NCI-H1092 treated with DMSO at 0.1 percent for 48 hours (cell line): ENCODE measurements at regions not wholly inside any gene's neighbourhood (a gene's known extent, or its start where the extent isn't known, plus 50 kb on each side); places are given as distances from the start of the nearest gene placed in this dataset.

Experiments used
- DNase-seq: peaks from one replicate; lab custom pipeline; 2025; lab: John Stamatoyannopoulos, UW

DNA sequence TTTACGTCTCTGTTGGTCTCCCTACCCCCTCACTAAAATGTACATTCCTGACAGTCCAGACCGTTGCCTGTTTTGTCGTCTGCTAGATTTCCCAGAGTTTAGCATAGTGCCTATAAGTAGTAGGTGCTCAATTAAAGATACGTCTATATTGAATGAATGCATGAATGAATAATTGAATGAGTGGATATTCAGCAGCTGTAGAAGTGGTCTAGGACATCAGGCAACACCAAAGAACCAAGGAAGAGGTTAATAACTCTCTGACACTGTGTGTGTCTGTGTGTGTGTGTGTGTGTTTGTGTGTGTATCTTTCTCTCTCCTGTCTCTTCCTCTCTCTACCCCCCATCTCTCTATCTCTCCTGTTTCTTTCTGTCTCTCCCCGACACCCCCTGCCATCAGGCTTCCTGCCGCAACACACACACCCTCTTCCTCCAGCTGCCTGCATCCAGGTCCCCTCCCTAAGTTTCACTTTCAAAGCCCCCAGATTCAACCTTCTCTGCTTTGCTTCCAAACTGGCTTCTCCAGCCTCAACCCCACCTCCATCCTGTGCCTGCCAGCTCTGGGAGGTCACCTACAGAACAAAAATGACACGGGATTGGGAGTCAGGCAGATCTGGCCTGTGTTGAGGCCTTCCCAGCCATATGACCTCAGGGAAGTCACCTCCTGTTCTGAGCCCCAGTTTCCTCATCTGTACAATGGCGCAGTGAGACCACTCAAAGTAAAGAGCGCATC, 119.9 kb upstream of the NCOR2 start:
- no peak for DNase-seq

DNA sequence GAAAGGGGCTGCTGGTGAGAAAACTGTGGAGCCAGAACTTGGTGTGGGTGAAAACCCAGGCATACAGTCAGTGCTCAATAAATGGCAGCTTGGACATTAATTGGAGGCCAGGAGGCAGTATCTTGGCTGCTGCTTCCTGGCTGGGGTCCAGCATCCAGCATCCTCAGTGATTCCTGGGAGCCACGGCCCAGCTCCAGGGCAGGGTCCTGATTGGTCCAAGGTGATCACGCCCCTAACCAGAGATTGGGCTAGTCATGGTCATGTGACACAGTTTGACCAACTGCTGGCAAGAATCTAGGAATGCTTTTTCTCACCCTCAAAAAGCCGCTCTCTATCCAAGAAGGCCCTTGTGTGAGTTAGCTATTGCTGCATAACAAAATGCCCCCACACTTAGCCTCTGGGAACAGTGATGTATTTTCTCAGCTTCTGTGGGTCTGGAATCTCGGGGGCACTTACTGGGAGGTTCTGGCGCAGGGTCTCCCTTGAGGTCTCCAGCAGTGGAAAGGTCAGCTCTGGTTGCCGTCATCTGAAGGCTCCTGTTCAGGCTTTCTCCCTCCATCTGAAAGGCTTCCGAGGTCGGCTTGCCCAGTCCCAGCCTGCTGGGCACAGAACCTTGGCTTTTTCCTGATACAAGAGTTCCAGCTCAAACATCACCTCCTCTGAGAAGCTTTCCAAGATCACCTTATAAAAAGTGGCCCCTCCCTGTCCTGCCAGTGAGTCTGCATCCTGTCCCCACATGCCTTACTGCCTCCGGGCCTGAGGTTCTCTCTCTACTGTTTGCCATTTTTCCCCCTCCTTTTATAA, 119.2 kb upstream of the NCOR2 start:
- DNase-seq = no peak

DNA sequence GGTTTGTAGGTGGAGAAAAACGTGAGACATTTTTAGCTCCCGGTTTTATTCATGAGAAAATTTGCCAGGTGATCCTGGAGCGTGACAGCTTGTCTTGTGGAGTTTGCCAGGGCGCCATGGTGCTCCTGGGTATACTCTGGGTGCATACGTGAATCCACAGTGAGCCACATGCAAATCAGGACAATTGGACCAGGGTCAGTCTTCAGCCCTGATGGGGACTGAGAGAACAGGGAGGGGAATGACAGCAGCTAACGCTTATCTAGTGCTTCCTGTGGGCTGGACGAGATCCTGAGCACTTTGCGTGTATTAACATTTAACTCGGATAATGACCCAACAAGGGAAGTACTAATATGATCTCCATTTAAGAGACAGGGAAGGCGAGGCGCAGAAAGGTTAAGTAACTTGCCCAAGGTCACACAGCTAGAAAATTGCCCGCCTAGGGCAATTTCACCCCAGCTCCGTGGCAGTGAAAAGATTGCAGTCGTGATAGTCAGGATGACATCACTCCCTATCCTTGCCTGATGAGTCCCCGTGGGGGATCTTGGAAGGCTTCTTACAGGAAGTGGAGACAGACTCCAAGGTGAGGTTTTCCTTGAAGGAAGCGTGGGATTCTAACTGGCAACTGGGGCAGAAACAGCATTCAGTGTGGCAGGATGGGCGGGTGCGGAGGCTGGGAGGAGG, 118.4 kb upstream of the NCOR2 start:
- no peak for DNase-seq

DNA sequence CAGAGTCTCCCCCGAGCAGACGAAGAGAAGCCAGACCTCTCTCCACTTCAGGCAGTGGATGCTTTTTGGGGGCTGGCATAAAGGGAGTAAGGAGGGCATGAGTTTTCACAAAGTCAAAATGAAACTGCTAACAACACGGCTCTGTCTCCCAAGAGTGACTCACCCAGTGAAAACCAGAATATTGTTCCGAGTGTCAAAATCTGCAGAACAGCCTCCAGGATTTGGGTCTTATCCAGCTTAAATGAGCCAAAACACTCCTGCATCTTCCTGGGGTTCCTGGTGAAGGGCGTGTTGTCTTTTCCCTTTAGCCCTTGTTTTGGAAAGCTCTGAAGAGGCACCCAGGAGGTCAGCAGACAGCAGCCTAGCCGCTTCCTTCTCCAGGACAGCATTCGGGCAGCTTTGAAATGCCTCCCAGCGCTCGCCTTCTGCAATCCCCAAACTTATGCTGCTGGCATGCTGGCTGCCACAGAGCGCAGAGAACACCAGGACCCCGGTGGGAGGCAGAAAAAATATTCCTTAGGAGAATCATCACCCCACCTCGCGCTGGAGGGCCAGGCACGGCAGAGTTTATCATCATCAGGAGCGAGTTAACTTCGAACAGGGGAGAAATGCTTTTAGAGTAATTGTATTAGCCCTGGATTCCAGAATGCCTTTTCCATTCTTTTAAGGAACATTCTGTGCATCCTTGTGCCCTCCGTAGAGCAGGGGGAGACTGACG, 117.7 kb upstream of the NCOR2 start:
- DNase-seq = no peak

DNA sequence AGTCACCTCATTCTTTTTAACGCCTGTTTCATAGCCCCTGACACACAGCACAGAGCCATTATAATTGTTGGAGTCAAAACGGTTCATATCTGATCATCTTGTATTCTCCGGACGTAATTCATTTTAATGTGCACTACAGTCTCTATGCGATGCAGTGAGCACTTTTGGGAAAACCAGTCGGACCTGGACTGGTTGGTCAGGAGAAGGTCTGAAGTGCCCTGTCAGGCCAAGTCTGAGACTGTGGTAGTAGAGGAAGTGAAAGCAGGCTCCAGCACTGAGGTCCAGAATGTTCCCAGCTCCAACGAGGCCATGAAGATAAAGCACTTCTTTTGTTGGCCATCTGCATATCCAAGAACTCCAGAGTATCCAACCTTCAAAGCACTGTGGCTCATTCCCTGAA, 117.1 kb upstream of the NCOR2 start:
- DNase-seq = no peak

DNA sequence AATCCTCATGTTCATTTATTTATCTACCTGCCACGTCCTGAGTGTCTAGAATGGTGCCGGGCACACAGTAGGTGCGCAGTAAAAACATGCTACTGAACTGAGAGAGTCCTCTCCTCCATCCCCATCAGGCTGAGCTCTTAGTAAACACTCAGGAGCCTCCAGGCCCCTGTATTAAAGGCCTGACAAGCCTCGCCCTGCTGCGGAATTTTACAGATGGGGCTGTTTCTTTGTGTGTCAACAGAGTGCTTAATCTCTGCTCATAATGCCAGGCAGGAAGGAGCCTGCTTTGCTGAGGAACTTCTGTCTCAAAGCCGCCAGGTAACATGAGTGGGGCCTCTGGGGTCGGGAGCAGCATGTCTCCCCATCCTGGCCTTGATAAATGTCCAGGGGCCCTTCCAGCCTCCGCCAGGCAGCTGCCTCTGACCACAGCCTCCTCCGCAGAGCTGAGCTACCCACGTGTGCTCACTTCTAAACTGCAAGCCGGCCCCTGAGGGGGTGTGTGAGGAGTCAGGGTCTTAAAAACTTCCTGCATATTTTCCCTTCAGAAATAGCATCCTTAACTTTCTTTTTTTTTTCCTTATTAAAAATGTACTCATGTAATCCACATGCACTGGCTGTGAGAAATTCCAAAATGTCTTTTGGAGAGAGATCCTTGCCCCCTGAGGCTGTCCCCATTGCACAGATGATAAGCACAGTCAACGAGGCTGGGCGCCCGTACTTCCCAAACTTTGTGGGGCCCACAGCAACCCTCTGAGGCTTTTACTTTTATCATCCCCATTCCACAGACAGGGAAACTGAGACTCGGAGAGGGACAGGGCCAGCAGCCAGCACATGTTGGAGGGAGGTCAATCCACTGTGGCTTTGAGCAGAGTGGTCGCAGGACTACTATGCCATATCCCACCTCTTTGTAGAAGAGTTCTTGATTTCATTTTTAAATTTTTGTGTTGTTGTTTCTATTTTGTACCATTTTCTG, 116.0 kb upstream of the NCOR2 start:
- DNase-seq = no peak

DNA sequence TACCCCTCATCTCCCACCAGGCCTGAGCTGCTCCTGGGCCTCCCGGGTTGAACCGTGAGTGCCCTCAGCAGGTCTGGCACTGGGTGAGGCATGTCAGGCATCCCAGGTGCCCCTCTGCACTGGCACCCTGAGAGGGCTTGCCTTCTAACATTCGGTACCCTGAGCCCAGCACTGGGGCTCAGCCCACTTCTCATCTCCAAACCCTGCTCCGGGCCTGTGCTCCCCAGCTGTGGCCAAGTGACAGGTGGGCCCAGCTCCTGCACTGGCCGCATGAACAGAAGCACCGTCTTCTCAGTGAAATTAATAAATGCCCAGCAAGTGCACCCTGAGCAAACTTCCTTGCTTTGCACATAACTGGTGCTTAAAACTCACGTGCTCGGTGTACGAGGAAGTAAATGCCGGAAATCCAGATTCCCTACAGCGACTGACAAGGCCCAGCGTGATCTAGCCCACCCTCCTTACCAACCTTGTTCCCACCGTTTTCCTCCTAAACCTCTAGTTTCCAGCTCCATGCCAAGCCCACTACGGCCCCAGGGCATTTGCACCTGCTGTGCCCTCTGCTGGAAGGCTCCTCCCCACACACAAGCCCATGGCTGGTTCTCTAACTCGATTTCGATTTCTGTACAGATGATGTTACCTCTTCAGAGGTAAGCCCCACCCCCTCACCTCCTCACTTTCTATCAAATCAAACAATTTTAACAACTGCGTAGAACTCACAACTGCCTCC, 115.2 kb upstream of the NCOR2 start:
- no peak for DNase-seq

DNA sequence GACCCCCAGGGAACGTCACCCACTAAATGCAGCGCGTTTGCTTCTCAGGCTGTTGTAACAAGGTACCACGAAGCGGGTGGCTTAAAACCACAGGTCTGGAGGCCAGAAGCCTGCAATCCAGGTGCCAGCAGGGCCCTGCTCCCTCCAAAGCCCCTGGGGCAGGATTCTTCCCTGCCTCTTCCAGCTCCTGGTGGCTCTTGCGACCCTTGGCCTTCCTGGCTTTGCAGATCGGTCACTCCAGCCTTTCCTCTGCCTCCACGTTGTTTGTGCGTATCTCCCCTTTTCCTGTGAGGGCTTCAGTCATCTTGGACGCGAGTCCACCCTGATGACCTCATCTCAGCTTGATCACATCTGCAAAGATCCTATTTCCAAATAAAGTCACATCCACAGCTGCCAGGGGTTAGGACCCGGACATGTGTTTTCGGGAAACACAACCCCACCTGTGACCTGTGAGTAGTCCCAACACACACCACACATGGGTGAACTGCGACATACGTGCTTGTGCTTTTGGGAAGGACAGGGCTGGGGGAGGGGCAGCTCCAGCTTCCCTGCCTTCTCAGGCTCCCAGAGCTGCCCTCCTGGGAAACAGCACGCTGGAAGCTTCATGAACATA, 114.5 kb upstream of the NCOR2 start:
- no peak for DNase-seq

DNA sequence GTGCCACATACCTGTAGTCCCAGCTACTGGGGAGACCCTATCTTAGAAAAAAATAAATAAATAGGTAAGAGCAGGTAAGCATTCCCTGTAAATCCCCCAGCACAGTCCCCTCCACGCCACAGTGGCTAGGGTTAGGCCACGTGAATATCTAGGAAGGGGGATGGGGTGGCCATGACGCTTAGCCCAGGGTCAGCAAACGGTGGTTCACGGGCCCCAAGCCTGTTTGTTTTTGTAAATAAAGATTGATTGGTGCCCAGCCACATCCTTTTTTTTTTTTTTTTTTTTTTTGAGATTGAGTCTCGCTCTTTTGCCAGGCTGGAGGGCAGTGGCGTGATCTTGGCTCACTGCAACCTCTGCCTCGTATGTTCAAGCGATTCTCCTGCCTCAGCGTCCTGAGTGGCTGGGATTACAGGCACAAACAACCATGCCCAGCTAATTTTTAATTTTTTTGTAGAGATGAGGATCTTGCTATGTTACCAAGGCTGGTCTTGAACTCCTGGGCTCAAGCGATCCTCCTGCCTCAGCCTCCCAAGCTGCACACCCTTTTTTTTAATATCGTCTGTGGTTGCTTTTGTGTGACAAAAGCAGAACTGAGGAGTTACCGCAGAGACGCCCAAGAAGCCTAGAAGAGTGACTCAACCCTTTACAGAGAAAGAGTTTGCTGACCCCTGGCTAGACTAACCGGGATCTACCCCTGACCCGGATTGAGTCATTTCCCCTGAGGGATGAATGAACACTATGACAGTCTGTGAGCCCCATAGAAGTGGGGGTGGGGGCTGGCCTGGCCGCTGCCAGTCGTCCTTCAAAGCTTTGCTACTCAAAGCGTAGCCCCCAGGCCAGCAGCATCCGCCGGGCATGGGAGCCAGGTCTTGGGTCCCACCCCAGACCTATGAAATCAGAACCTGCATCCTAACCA, 113.7 kb upstream of the NCOR2 start:
- no peak for DNase-seq

DNA sequence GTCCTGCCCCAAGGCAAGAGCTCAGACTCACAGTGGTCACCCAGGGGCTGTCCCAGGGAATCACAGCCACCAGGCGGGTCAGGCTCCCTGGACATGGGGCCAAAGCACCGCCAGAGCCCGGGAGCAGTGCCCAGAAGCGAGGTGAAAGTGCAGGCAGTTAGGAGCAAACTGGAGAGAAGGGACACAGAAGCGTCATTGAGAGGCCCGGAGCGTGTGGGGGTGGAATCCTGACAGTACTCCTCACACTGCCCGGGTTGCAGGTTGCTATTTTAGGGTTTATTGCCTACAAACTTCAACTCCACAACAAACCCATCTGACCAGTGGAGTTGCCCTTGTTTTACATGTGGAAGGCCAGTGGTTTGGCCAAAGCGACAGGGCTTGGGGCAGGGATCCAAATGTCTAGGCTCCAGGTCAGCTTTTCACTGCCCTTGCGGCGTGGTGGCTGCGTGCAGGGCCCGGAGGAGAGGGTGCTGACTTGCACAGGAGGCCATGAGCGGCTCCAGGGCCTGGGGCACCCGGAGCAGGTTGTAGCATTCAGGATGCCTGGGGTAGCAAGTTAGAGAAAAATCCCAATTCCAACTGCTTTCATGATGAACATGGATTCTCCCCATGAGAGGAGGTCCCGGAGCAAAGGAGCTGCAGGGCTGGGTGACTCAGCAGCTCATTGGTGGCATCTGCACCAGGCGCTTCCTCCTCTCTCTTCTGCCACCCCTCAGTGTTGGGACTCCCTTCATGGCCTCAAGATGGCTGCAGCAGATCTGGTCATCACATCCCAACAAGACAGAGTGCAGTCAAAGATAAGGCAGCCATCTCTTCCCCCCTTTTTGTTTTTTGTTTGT, 112.3 kb upstream of the NCOR2 start:
- no peak for DNase-seq

DNA sequence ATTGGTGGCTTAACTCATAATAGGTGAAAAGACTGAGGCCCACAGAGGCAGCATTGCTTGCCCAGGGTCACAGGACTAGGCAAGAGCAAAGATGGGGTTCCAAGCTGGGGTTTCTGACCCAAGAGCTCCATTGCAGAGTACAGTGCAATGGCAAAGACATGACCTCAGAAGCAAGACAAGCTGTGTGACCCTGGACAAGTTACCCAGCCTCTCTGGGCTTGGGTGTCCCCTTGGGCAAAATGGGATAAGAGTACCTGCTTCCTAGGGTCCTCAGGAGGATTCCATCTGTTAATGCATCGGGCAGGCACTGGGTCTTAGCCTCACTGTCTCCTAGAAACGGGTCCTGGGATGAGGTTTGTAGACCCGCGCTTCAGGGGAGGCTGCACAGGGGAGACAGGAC, 111.6 kb upstream of the NCOR2 start:
- DNase-seq = no peak

DNA sequence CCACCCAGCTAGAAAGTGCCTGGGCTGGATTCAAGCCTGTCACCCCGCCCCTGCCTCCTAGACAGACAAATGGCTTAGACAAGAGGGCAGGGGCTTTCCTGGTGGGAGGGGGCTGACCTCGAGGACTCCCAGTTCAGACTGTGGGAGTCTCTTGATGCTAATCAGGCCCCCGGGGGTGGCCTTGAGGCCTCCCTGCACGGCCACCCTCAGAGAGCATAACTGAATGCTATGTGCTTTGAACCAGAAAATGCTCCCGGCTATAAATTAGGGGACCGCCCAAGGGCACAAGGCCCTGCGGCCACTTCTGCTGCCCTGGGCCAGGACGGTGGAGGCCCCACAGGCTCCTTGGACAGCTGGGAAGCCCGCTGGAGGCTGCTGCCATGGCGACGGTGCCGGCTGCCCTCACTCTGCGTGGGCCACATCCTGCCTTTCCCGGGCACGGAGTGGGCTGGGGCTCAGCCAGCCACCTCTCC, 111.0 kb upstream of the NCOR2 start:
- DNase-seq = no peak

DNA sequence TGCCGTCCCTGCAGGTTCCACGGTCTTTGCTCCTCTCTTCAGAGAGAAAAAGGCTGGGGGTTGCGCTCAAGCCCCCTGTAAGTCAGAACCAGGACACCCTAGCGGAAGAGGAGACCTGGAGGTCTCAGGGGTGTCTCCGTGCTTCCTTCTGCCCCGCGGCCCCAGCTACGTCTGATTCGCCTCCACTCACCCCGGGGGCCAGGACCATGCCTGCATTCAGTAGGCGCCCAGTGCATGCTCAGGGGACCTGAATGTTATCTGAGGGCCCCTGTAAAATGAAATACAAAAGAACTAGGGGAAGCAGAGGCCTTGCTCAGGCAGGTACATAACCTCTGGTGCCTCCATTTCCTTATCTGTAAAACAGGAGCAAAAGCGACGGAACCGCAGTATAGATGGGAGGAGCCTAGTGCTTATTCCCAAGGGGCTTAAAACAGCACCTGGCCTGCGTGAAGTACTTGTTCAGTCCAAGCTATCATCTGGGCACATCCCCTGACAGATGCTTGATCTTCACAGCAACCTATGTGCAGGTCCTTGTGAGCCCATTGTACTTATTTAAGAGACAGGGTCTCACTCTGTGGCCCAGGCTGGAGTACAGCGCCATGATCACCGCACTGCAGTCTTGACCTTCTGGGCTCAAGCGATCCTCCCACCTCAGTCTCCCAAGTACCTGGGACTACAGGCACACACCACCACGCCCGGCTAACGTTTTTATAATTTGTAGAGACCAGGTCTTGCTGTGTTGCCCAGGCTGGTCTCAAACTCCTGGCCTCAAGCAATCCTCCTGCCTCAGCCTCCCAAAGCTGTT, 110.3 kb upstream of the NCOR2 start:
- DNase-seq = no peak

DNA sequence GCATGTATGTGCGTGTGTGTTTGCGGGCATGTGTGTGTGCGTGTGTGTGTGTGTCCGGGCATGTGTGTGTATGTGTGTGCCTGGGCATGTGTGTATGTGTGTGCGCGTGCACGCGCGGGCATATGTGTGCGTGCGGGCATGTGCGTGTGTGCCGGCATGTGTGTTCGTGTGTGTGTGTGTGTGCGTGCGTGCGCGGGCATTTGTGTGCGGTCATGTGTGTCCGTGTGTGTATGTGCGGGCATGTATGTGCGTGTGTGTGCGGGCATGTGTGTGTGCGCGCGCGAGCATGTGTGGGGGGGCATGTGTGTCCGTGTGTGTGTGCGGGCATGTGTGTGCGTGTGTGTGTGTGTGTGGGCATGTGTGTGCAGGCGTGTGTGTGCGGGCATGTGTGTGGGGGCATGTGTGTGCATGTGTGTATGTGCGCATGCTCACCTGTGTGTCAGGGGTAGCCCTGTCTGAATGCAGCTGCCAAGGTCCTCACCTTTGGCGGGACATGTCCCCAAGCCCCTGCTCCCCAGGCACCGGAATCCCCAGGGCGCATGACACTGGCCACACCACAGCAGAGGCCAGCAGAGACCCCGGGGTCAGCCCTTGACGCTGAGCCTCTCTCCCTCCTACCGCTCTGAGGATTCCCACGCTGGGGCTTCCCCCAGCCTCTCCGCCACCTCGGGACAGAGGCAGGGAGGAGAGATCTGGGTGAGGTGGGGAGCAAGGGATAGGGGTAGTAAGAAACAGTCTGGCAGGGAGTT, 109.5 kb upstream of the NCOR2 start:
- DNase-seq = no peak

DNA sequence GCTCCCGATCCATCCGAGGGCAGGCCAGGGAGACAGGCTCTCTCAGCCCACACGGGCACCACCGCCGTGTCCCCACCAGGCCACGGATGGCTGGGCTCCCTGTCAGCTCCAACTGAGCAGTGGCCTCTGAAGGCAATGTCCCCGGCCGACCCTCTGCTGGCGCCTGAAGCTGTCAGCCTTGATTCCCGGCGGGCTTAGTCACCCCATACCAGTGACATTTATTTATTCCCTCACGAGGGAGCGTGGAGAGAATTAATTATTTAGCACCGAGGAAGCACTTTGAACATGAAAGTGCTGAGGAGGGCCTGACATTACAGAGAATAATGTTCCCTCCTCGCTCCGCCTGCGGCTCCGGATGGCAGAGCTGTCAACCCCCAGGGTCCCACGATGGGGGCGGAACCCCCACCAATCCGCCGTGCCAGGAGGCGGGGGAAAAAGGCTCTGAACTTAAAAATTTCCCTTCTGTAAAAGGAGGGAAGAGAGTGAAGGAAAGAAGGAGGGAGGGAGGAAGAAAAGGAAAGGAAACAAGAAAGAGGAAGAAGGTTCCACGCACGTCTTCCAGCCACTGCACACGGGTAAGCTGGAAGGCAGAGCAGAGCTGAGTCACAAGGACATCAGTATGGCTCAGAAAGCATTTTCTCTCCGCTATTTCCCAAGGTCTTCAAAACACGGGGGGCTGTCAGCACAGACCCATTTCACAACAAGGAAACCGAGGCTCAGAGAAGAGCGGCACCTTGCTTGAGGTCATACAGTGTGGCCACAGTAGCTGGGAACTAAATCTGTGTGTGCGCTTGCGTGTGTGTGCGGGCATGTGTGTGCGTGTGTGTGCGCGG, 108.7 kb upstream of the NCOR2 start:
- no peak for DNase-seq
